Thymus (tissue), 11 donors: ENCODE measurements at regions not wholly inside any gene's neighbourhood (a gene's known extent, or its start where the extent isn't known, plus 50 kb on each side); places are given as distances from the start of the nearest gene placed in this dataset.

Experiments
- DNase-seq, 9 donors: peaks; one replicate each; pipeline ENCODE4 v3.0.0-alpha.2; 2013; ENCODE audit warnings: low spot score in 9 of 9, low read depth in 6 of 9, missing footprints in 1 of 9
- H3K27ac ChIP-seq, 2 donors: one replicate each; pipeline ENCODE4 v1.5.1; 2013; ENCODE audit warnings: control low read depth in 1 of 2, low read depth in 1 of 2, low read length in 1 of 2, mild to moderate bottlenecking in 1 of 2, moderate library complexity in 1 of 2
- H3K27me3 ChIP-seq, 2 donors: one replicate each; pipeline ENCODE4 v1.5.1; 2013; ENCODE audit warnings: low read length in 1 of 2; ENCODE audit not compliant: control insufficient read depth in 2 of 2, insufficient read depth in 1 of 2
- H3K36me3 ChIP-seq, 2 donors: one replicate each; pipeline ENCODE4 v1.5.1; 2013; ENCODE audit warnings: low read length in 1 of 2, mild to moderate bottlenecking in 1 of 2, moderate library complexity in 1 of 2; ENCODE audit not compliant: control insufficient read depth in 2 of 2, insufficient read depth in 2 of 2
- H3K4me1 ChIP-seq, 2 donors: one replicate each; pipeline ENCODE4 v1.5.1; 2013; ENCODE audit warnings: low read length in 2 of 2; ENCODE audit not compliant: control insufficient read depth in 2 of 2, insufficient read depth in 2 of 2
- H3K4me3 ChIP-seq, 2 donors: one replicate each; pipeline ENCODE4 v1.5.1; 2013; ENCODE audit warnings: low read length in 2 of 2, control low read depth in 1 of 2, mild to moderate bottlenecking in 1 of 2
- H3K9me3 ChIP-seq, 2 donors: one replicate each; pipeline ENCODE4 v1.5.1; 2013; ENCODE audit warnings: low read length in 1 of 2, mild to moderate bottlenecking in 1 of 2; ENCODE audit not compliant: control insufficient read depth in 2 of 2, insufficient read depth in 1 of 2
- WGBS: extraction: QIAGEN DNeasy Blood & Tissue Kit; methylation state at CpG from one replicate; pipeline ENCODE4 v1.1.7; 2013; 5-methylcytosine and 5-hydroxymethylcytosine counted together
- donor health status: healthy.

- Histone ChIP-seq H3K9me3 (no peaks in the 10 kb centered on the region), H3K4me3 (no peak overlapping the region), H3K27ac (no peak overlapping the region), H3K36me3 (no peaks in the 10 kb centered on the region), H3K27me3 (no peaks in the 10 kb centered on the region), H3K4me1 (no peaks in the 10 kb centered on the region)
- WGBS: 59% methylated on average over 1 of the region's 1 CpG
- DNase-seq: no peak
Observed at GRCh38 chrX:17206584-17206983, 168.4 kb upstream of the NHS start.

GRCh38 chrX:17214962-17215361 is 160.0 kb upstream of the NHS start:
- no peak overlapping the region for H3K4me3 ChIP-seq
- WGBS: 94% methylated on average over 4 of the region's 4 CpGs
- no peak for DNase-seq
- no peaks in the 10 kb centered on the region for H3K9me3 ChIP-seq
- no peak overlapping the region for H3K27ac ChIP-seq
- H3K36me3 ChIP-seq: no peaks in the 10 kb centered on the region
- no peaks in the 10 kb centered on the region for H3K4me1 ChIP-seq
- H3K27me3 ChIP-seq: no peaks in the 10 kb centered on the region

- Histone ChIP-seq H3K4me3 (no peak overlapping the region), H3K4me1 (no peaks in the 10 kb centered on the region), H3K9me3 (no peaks in the 10 kb centered on the region), H3K27me3 (no peaks in the 10 kb centered on the region), H3K27ac (no peak overlapping the region), H3K36me3 (no peaks in the 10 kb centered on the region)
- no peak for DNase-seq
Observed at GRCh38 chrX:17226736-17227135, 148.3 kb upstream of the NHS start.

- Histone ChIP-seq H3K4me3 (no peak overlapping the region), H3K4me1 (no peaks in the 10 kb centered on the region), H3K9me3 (no peaks in the 10 kb centered on the region), H3K27me3 (no peaks in the 10 kb centered on the region), H3K36me3 (no peaks in the 10 kb centered on the region), H3K27ac (no peak overlapping the region)
- DNase-seq: no peak
- WGBS: 88% methylated on average over 5 of the region's 5 CpGs
Observed at GRCh38 chrX:17237146-17237545, 137.9 kb upstream of the NHS start.

GRCh38 chrX:17242470-17242869 is 132.5 kb upstream of the NHS start:
- Histone ChIP-seq H3K27ac (no peak overlapping the region), H3K36me3 (no peaks in the 10 kb centered on the region), H3K9me3 (no peaks in the 10 kb centered on the region), H3K4me3 (no peak overlapping the region), H3K4me1 (no peaks in the 10 kb centered on the region), H3K27me3 (no peaks in the 10 kb centered on the region)
- peak in 5 of 9 donors; percentile 1 to 42 (median 16) for DNase-seq
- 32% methylated on average over 5 of the region's 5 CpGs for WGBS

GRCh38 chrX:17247144-17247543 is 127.9 kb upstream of the NHS start:
- WGBS: 100% methylated on average over 1 of the region's 1 CpG
- Histone ChIP-seq H3K27me3 (no peaks in the 10 kb centered on the region), H3K4me1 (no peaks in the 10 kb centered on the region), H3K4me3 (no peak overlapping the region), H3K9me3 (no peaks in the 10 kb centered on the region), H3K27ac (no peak overlapping the region), H3K36me3 (no peaks in the 10 kb centered on the region)
- no peak for DNase-seq

- Histone ChIP-seq H3K4me3 (no peak overlapping the region), H3K9me3 (peaks cover 0 to 6% of the 10 kb centered on the region in 2 donors), H3K36me3 (no peaks in the 10 kb centered on the region), H3K27ac (no peak overlapping the region), H3K4me1 (no peaks in the 10 kb centered on the region), H3K27me3 (no peaks in the 10 kb centered on the region)
- 80% methylated on average over 2 of the region's 2 CpGs for whole genome bisulfite sequencing
- DNase-seq: no peak
Observed at GRCh38 chrX:17262123-17262522, 112.9 kb upstream of the NHS start.

- H3K9me3 ChIP-seq: peaks cover 0 to 6% of the 10 kb centered on the region in 2 donors
- no peaks in the 10 kb centered on the region for H3K36me3 ChIP-seq
- H3K27ac ChIP-seq: no peak overlapping the region
- H3K4me1 ChIP-seq: no peaks in the 10 kb centered on the region
- H3K27me3 ChIP-seq: no peaks in the 10 kb centered on the region
- no peak for DNase-seq
- H3K4me3 ChIP-seq: no peak overlapping the region
Observed at GRCh38 chrX:17266136-17266535, 108.9 kb upstream of the NHS start.

- whole genome bisulfite sequencing: 94% methylated on average over 2 of the region's 2 CpGs
- no peak overlapping the region for H3K4me3 ChIP-seq
- no peaks in the 10 kb centered on the region for H3K4me1 ChIP-seq
- no peaks in the 10 kb centered on the region for H3K36me3 ChIP-seq
- DNase-seq: no peak
- no peaks in the 10 kb centered on the region for H3K27me3 ChIP-seq
- H3K27ac ChIP-seq: no peak overlapping the region
- H3K9me3 ChIP-seq: no peaks in the 10 kb centered on the region
Observed at GRCh38 chrX:17278961-17279360, 96.0 kb upstream of the NHS start.

GRCh38 chrX:17285983-17286382 is 89.0 kb upstream of the NHS start:
- Histone ChIP-seq H3K4me3 (no peak overlapping the region), H3K36me3 (no peaks in the 10 kb centered on the region), H3K4me1 (no peaks in the 10 kb centered on the region), H3K9me3 (no peaks in the 10 kb centered on the region), H3K27ac (no peak overlapping the region), H3K27me3 (no peaks in the 10 kb centered on the region)
- DNase-seq: no peak
- 90% methylated on average over 2 of the region's 2 CpGs for WGBS
